ENCODE measurements at regions not wholly inside any gene's neighbourhood (a gene's known extent, or its start where the extent isn't known, plus 50 kb on each side); places are given as distances from the start of the nearest gene placed in this dataset.

DNA sequence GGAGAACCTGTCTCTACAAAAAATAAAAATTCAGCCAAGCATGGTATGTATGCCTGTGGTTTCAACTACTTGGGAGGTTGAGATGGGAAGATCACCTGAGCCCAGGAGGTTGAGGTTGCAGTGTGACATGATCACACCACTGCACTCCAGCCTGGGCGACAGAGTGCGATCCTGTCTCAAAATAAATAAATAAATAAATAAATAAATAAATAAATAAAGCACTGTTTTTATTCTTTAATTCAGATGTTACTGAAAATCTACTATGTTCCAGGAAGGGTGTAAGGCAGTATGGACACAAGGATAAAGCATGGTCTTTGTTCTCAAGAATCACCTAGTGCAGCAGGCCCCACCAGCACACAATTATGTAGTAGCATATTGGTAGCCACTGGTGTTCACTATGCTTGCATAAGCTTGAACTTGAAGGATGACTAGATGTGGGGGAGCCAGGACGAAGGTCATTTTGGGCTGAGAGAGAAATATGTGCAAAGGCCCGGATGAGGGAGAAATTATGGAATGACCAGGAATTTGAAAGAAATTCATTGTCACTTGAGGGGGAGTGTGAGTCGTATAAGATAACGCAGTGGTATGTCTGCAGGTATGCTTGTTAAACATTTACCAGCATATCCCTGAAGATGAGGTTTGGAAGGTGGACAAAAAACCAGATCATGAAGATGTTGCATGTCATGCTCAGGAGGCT, 70.2 kb upstream of the CD180 start:
- DNase-seq (ENCODE audit: low read depth): no peak

DNA sequence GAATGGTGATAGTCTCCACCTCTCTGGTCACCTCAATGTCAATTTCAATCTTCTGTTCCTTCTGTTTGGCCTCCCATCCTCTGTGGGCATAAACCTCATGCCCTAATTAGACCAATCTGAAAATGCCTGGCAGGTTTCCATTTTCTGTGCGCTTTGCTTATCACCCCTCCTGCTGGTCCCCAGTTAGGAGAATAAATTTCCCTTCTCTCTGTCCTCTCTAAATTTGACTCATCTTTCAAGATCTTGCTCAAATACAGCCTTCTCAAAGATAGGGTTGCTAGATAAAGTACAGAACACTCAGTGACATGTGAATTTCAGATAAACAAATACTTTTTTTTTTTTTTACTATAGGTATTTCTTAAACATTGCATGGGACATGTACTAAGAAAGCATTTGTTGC, 69.4 kb upstream of the CD180 start:
- no peak for DNase-seq (ENCODE audit: low read depth)

DNA sequence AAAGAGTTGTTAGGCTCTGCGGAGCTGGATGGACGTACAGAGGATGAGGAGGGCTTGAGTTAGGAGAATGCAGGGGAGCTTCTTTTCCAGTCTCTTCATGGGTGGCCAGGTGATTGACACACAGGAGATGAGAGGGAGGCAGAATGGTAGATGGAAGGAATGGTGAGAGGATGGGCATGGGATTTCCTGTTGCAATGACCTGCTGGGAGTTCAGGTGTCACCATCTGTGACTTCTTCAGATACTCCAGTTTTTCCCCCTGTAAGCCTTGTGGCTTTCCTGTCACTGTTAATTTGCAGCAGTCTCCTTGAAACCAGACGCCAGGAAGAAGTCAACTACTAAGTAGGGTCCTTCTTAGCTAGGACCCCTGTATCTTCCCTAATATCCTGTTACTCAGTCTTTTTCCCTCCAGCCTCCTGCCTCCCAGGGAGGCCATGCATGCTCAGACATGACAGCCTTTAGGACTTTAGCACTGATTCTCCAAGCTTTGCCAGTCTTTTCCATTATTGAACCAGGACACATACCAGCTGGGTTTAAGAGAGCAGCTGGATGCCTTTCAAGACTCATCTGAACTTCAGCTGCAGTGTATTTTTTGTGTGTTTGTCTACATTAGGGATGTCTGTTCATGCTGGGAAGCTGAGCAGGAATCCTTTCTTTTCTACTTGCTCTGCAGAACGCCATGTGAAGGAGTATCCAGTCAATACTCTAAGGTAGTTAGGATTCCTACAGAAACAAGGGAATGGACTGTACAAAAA, 67.2 kb upstream of the CD180 start:
- DNase-seq (ENCODE audit: low read depth): no peak

DNA sequence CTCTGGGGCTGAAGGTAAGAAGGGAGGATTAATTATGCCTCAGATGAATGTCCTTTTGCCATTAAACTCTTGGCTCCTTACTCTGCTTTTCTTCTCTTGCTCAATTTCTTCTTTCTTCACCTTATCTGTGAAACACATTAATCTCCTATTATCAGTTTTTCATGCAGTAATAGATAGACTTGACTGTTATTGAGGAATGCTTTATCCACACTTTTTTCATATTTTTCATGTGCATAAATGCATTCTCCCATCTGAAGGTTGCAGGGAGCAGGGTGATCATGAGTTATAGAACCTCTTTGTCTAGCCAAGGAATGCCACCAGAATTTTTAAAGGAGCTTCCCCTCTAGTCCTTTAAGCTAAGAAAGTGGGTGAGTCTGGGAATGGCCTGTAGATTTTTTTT, 66.4 kb upstream of the CD180 start:
- DNase-seq (ENCODE audit: low read depth): no peak

DNA sequence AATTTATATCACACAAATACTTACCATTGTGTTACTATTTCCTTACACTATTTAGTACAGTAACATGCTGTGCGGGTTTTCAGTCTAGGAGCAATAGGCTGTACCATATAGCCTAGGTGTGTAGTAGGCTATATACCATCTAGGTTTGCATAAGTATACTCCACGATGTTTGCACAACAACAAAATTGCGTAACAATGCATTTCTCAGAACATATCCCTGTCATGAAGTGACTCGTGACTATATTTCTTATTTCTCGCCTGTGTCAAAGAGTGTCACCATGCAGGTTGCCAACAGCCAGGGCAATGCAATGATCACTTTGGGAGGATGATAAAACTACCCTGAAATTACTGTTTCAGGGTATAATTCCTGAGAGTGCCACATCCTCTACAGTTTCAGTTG, 65.6 kb upstream of the CD180 start:
- no peak for DNase-seq (ENCODE audit: low read depth)

DNA sequence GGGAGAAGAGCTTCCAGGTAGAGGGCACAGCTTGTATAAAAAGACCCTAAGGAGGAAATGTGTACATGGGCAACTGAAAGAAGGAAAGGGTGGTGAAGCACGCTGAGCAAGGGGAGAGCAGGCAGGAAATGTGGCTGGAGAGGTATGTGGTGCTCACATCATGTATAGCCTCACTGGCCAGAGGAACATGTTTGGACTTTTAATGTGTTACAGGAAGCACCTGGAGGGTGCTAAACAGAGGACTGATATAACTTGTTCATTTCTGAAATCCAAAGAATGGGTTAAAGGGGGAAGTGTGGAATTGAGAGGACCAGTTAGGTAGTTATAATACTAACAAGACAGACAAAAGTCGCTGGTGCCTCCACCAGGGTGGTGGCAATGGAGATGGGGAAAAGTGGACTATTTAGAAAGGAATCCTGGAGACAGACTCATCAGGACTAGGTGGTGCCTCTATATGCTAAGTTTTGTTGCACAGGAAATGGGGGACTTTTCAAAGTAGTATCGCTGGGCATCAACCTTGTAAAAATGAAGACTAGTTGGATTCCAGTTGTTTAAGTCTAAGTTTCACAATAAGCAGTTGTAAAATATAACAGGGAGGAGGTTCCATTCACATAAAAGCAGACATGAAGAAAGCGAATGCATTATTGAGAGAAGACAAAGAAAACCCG, 63.1 kb upstream of the CD180 start:
- DNase-seq (ENCODE audit: low read depth): no peak

DNA sequence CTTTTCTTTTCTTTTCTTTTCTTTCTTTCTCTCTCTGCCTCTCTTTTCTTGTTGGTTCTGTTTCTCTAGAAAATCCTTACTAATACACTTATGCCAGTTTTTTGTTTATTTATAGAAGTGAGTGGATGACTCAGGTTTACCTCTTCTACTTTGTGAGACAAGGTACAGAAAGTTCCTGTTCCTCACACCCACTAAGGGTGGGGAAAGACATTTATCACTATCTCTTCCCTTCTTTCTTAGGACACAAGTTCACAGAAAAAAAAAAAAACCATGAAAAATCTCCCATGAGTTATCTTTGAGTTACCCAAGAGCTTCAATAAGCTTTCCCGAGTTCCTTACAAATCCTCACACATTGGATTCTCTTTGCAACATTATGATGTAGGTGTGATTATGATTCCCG, 60.9 kb upstream of the CD180 start:
- DNase-seq (ENCODE audit: low read depth): no peak

DNA sequence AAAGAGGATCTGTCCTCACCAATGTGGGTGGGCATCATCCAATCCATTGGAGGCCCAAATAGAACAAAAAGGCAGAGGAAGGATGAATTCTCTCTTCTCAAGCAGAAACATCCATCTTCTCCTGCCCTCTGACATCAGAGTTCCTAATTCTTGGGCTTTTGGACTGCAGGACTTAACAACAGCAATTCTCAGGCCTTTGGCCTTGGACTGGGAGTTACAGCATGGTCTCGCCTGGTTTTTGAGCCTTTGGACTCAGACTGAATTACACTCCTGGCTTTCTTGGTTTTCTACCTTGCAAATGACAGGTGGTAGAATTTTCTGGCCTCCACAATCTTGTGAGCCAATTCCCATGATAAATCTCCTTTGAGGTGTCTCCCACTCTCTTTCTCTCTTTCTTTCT, 60.5 kb upstream of the CD180 start:
- no peak for DNase-seq (ENCODE audit: low read depth)

DNA sequence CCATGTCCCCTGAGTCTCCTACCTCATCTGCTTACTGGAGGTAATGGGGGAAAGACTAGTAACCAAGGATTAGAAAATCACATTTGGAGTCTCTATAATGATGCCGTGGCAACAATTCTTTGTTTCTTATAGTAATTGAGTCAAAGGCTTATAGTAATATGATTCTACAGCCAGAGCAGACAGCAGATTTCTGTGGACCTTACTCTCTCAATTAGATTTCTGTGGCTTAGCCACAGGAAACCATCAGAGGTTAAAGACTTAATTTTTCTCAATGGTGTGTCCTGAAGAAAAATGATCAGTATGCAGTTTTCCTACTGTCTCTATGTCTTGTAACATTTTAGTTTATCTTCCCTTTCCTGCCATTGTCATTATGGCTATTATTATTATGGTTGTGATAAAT, 59.3 kb upstream of the CD180 start:
- DNase-seq (ENCODE audit: low read depth): no peak

DNA sequence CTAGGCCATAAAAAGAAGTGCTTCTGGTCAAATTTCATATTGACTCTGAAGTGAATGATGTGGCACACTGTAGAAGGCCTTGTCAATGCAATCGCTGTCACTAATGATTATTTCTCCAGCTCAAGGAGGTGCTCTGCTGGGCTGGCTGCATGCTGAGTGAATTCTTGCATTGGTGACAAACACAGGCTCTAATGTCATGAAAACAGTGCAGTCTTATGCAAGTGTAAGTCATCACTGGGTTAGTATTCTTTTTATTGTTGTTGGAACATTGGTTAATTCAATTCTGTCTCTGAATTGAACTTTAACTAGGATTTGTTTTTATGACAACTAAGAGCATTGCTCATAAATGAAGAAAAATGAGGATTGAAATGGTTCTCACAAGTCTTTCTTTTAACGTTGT, 57.3 kb upstream of the CD180 start:
- no peak for DNase-seq (ENCODE audit: low read depth)

DNA sequence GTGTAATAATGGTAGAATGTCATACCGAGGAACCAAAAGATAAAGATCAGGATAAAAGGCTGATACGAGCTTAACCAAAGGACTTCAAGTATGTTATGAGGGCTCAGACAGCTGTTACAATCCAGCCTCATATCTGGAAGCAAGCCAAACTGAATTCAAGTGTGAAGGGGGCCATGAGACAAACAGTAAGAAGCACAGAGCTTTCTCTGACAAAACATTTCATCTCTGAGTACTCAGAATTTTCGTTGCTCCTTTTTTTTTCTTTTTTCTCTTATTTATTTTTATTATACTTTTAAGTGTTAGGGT, 52.9 kb upstream of the CD180 start:
- DNase-seq (ENCODE audit: low read depth): no peak

DNA sequence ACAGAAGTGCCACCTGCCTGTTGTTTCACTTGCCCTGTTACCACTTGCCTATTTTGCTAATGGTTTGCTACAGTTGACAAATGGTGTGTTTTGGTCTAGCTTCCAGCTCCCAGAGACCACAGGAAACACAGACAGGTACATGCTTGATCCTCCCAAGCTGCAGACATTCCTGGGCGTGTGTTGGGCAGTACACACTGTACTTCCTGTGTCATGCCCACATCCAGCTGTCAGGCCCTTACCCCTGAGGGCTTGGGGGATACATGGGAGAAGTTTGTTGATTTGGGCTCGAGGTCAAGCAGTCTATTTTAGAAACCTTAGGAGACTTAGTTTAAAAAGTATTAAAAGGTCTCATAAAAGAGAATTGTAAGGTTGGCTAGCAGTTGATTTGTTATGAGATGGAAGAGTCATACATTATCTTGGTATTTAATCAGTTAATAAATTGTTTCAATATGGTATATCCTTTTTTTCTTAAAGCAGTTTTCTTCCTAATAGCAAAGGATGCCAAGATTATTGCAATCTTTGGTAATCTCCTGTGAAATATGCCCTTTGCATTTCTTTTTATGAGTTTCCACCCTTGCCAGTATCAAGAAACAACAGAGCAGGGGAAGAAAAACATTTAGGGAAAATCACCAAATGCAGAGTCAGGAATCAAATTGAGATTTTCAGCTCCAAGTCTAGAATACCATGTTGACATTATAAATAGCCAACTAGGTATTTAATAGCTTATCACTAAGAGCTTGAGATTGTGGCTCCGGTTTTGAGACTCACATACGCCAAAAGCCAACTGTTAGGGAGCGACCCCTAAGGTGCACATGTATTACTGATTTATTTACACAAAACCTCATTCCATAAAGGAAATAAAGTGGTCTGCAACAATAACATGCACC, 52.3 kb upstream of the CD180 start:
- DNase-seq (ENCODE audit: low read depth): no peak

DNA sequence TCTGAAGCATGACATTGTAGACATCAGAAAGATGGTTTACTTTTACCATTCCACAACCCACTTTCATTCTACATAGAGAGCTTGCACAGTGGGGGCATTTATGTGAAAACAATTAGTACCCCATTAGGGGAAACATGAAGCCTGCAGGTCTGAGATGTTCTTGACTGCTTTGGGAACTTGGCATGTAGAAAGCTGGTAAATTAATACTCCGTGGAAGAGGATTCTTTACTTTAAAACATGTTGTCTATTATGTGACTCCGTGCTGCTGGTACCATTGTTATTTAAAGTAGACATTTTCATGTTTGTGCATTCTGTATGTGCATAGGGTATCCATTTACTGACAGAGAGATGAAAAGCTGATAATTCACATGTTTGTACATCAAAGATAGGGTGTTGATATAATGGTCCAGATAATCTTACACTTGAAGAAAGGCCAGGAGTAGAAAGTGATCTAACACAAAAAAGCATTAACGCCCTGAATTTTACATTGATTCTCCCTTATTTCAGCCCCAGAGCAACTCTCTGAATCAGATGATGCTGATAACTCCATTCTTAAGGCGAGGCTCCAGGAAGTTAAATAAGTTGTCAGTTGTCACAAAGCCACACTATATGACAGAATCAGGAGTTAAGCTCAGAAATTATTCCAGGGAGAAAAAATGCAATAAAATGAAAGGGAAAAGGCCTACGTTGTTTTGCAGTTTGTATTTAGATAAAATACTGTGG, 50.1 kb upstream of the CD180 start:
- no peak for DNase-seq (ENCODE audit: low read depth)
